ENCODE measurements at regions not wholly inside any gene's neighbourhood (a gene's known extent, or its start where the extent isn't known, plus 50 kb on each side); places are given as distances from the start of the nearest gene placed in this dataset.
"Not testable (repeated sequence)": the region's sequence is repeated elsewhere in the genome, so short reads cannot be mapped to it uniquely, and the experiment has no call there.

GRCh38 chr1:181205901-181206300 is 117.4 kb downstream of the IER5 start:
- no peak for DNase-seq

- no peak for DNase-seq
Observed at GRCh38 chr1:181206513-181206912, 118.0 kb downstream of the IER5 start.

GRCh38 chr1:181206979-181207790 is 118.7 kb downstream of the IER5 start:
- DNase-seq, result no peak

GRCh38 chr1:181208083-181208482 is 119.6 kb downstream of the IER5 start:
- no peak for DNase-seq

GRCh38 chr1:181208967-181209366 is 120.5 kb downstream of the IER5 start:
- DNase-seq, result no peak

GRCh38 chr1:181213056-181213455 is 124.6 kb downstream of the IER5 start:
- no peak for DNase-seq

GRCh38 chr1:181216591-181216994 is 128.1 kb downstream of the IER5 start:
- no peak for DNase-seq

- no peak for DNase-seq
Observed at GRCh38 chr1:181219938-181220337, 131.4 kb downstream of the IER5 start.

GRCh38 chr1:181221078-181221477 is 132.6 kb downstream of the IER5 start:
- DNase-seq, result no peak

- DNase-seq, result no peak
Observed at GRCh38 chr1:181222972-181223505, 134.5 kb downstream of the IER5 start.

GRCh38 chr1:181226728-181227127 is 138.2 kb downstream of the IER5 start:
- DNase-seq, result not testable (repeated sequence)

GRCh38 chr1:181239086-181239485 is 150.6 kb downstream of the IER5 start:
- no peak for DNase-seq

- not testable (repeated sequence) for DNase-seq
Observed at GRCh38 chr1:181246320-181246719, 157.8 kb downstream of the IER5 start.

GRCh38 chr1:181248361-181248760 is 159.9 kb downstream of the IER5 start:
- not testable (repeated sequence) for DNase-seq

- DNase-seq, result no peak
Observed at GRCh38 chr1:181249186-181249585, 160.7 kb downstream of the IER5 start.

GRCh38 chr1:181250038-181250437 is 161.5 kb downstream of the IER5 start:
- no peak for DNase-seq

GRCh38 chr1:181251001-181251712 is 162.7 kb downstream of the IER5 start:
- DNase-seq, result peak; percentile 8

- DNase-seq, result no peak
Observed at GRCh38 chr1:181251713-181252075, 163.2 kb downstream of the IER5 start.

GRCh38 chr1:181253601-181254000 is 165.1 kb downstream of the IER5 start:
- not testable (repeated sequence) for DNase-seq

GRCh38 chr1:181255270-181255929 is 166.9 kb downstream of the IER5 start:
- DNase-seq, result no peak

GRCh38 chr1:181257117-181257516 is 168.6 kb downstream of the IER5 start:
- no peak for DNase-seq

- DNase-seq, result no peak
Observed at GRCh38 chr1:181259026-181259745, 170.7 kb downstream of the IER5 start.

- no peak for DNase-seq
Observed at GRCh38 chr1:181260271-181260670, 171.8 kb downstream of the IER5 start.

All from DMS79 treated with DMSO at 0.1 percent for 48 hours (cell line).